ENCODE measurements at regions not wholly inside any gene's neighbourhood (a gene's known extent, or its start where the extent isn't known, plus 50 kb on each side); places are given as distances from the start of the nearest gene placed in this dataset.

DNA sequence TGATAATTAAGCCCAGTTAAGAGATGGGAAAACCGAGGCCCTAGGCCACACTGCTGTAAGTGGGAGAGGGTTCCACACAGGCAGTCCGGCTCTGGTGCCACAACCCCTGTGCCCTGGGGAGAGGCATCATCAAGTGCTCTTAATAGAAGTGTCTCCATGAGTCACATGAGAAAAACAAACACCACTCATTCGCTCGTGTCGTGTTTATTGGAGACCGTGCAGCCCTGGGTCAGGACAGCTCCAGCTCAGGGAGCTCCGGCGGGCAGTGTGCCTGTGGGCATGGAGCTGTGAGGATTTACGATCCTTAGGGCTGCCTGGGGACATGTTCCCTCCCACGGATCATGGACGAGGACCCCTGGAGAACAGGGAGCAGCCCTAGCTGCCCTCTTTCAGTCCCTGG is 658.5 kb downstream of the AJAP1 start:
- DNase-seq: no peak

DNA sequence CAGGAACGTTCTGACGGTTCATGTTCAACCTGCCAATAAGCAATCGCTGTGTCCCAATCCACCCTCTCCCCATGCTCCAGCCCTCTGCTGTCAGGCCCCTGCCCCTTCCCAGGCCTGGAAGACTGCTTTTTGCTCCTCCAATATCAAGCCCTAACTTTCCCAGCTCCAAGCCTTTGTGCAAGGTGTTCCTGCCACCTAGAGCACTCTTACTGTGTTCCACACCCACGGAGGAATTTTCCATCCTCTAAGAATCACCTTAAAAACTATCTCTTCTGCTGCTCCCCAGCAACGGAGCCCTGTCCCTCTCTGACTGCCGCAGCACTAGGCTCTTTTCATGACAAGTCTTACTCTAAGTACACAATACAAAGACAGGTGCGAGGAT is 657.9 kb downstream of the AJAP1 start:
- DNase-seq: no peak

DNA sequence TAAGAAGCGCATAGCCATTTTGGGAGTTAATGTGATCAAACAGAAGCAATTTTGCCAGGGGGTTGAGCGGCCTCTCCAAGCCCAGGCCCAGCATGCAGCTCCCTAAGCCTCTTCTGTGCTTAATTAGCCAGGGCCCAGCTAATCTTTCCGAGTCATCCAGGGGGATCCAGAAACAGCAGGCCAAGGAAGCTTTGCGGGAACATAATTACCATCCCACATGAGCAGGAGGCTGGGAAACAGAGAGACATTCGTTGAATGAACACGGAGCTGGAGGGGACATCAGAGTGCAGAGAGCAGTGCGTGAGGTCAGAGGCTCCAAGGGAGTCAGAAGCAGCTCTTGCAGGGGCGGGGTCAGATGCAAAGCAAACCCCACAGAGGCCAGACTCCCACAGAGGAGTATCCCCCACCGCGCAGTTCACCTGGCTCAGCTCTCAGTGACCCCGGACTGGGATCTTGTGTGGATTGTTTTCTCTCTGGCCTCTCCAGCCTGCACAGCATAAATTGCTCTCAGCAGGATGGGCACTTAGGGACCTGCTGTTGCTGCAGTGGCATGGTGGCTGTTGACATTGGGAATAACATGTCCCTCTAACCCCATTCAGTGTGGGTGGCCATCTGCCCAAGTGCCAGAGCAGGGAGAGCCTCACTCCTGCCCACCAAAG is 657.4 kb downstream of the AJAP1 start:
- DNase-seq: no peak

DNA sequence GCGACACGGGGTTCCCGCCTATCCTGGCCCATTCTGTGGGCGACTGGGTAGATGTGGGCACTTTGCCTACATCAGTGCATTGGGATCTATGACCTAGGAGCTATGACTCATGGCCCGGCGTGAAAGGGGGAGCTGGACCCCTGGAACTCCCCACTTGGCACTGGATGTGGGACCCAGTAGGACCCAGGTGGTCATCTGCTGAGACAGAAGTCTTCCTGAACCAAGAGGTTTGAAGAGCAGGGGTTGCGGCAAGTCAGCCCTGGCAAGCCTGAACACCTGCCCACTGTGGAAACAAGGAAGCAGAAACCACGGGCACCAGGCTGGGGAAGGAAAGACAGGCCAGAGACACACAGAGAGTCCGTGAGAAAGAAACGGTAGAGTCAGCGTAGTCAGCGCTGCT is 656.7 kb downstream of the AJAP1 start:
- no peak for DNase-seq

DNA sequence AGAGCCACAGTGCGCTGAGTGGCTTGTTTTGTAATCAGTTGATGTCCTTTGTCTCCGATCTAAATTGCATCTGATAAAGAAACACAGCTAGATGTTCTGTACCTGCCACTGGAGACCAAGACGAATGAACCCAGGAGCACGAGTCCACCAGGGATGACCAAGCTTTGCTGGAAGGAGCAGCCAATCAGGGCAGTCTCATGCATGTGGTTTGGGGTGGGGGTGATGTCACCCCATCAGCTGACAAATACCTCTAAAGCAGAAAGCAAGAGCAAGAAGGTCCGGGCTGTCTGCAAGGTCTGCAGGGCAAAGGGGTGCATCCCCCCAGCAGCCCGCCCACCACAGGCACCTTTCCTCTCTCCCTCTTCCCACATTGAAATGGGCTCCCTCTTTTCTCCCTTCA is 653.8 kb downstream of the AJAP1 start:
- DNase-seq: no peak

DNA sequence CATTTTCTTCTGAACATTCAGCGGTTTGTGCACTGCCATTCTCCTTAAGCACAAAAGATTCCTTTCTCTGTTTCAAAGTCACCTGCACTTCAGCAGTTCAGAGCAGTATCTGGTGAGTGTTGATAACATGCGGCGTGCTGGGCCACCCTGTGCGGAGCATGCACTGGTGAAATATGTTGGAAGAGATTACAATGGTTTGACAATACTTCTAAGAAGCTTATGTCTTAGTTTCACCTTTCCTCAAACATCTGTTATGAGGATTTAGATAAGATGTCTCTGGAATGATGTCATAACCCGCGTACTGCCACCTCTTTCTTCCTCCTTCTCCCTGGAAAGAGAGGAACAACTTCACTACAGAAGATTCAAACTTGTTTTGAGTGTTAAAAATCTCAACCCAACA is 650.3 kb downstream of the AJAP1 start:
- no peak for DNase-seq

DNA sequence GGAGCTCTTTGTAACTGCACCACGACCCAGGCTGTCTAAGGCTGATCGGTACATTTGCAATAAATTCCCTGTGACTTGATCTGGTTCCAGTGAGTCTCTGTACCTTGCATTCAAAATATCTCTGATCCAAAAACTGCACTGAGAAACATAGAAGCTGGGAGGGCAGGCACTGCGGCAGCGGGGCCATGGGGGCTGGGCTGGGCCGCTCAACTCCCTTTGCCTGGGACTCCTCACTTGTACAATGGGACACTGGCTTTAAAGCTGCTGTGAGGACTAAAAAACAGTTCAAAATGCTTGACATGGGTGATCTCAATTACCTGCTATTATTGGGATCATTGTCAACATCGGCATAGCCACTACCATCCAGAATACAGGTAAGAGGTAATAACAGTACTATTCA is 644.0 kb downstream of the AJAP1 start:
- DNase-seq: no peak

DNA sequence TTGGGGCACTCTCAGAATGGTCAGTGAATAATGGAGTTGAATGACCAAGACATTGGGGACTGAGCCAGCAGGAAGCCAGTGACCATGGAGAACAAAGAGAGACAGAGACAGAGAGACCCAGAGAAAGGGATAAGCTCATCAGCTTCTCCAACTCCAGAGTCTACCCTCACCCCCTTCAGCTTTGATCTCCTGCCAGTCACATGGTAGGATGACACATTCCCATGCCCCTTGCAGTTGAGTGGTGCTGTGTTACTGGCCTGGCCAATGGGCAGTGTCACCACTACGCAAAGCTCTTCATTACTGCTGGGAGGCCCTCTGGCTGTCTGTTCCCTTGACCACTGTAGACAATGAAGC is 643.5 kb downstream of the AJAP1 start:
- no peak for DNase-seq

DNA sequence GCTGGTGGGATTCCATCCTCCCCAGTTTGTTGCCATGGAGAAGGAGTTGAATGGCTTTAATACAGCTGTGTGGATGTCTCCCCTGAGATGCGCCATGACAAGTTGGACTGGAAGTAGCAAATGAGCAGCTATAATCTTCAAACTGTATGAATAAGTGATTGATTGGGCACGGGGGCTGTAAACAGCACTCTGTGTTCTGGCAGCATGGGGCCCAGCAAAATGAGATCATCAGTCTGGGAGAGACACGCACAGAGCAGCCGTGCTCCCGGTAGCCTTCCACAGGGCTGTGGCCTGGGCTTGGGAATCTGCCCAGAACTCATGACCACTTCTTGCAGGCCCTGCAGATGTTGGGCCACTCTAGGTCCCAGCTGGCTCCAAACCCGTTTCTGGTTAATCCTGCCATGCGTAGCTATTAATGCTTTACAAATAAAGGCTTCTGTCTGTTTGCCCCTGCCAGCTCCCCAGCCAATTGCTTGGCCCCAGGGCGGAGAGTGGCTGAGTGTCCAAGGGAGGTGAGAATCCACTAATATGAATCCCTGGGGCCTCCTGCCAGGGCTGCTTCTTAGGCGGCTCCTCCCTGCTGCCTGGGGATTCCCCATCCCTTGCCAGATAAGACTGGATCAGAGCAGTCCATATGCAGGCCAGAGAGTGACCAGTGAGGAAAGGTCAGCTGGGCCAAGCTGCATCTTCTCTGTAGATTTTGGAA is 642.9 kb downstream of the AJAP1 start:
- DNase-seq: no peak

DNA sequence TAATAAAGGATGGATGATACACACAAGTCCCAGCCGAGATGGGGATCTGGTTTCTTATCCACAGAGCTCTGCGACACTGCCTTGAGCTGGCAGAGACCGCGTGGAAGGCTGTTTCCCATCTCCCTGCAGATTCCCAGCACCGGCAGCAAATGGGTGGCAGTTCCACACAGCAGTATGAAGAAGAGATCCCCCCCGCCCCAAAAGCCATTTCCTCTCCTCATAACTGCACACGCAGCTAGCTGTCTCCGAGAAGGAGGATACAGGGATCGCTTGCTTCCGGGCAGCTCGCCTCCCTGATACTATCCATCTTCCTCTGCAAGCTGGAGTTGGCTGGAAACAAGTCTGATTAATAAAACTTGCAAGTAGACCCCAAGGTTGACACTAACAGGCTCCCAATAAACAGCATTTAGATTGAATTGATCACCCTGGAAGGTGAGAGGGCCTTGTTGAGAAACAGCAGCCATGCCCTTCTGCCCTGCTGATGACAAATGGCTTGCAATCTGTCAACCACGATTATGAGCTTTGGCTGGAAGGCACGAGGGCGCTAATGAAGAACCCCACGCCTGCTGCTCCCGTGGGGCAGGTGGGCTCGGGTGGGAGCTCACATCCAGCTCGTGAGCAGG is 642.3 kb downstream of the AJAP1 start:
- no peak for DNase-seq

DNA sequence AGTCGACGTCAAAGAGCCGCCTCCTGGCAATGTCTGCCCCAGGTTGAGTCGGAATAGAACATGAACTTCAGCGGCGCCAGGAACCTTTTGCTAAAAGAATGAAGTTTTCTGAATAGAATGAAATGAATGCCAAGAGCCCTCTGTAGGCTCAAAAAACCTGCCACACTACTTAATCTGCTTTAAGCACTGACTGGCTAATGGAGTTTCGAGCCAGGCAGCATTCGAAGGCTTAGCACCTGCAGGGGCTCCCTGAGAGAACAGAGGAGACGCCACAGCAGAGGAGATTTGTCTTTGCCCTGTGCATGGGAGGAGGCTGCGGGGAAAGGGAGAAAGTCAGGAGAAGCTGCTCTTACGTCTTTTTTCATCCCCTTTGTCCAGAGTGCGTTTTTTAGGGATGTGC is 641.7 kb downstream of the AJAP1 start:
- no peak for DNase-seq

DNA sequence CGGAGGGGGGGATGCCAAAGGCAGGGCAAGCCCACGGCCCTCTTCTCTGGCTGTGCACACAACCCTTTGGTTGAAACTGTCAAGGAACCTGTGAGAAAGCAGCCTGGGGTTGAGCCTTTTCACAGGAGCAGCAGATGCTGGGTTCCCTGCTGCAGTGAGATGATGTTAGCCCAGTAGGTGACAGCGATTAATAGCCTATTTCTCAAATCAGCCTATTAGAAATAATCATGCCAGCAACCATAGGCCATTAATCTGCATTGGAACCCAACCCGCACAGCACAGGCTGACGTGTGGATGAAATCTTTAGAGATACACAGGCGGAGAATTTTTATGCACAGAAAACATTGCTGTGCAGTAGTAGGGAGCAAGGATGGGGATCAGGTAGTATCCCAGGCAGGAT is 637.5 kb downstream of the AJAP1 start:
- DNase-seq: no peak

DNA sequence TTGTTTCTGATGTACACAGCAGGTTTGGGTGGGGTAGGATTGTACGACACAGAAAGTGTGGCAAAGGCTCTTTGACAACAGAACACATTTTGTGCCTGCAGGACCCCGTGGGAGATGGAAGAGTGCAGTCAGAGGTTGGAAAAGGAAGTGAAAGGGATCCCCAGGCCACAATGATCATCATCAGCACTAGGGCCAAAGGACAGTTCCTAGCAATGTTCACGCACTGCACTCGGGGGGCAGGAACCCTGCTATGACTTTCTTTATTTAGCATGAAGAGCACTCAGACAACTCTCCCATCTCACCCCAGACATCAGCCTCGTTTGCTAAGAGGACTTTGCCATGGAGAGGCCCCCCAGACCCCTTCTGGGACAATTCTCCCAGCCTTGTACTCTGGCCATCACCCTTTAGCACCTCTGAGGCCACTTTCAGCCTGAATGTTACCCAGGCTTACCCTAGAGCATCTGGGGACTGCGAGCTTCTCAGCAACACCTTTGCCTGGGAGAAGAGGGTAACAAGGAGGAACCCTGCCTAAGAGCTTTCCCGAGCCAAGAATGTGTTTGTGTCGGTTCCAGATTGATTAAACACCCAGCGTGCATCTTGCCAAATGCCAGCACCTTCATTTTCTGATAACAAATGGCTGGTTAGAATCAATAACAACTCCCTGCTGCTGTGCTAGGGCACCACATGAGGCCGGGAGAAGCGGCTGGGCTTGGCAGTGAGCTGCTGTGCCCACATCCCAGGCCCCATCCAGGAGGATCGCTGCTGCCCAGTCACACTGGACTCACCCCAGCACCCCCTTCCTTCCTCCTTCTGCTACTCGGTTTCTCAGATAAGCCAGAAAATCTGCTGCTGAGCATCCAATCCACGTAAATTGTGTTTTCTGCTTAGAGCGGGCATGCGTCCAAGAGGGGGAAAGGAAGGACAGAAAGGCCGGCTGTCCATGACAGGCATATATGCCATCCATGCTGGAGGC is 633.1 kb downstream of the AJAP1 start:
- DNase-seq: no peak

DNA sequence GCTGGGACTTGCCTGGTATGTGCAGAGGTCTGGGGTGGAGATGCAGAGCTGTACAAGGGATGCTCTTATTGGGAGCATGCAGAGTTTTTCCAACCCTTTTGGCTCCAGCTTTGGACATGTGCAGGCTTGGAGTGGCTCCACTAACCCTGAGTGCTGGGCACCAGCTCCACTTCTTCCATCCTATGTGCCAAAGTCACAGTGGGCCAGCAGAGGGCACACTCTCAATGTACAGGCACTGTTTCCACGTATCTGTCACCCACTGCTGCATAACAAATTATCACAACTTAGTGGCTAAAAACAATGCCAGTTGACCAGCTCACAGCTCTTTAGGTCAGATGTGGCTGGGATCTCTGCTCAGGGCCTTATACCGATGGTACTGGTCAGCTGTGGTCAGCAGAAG is 631.8 kb downstream of the AJAP1 start:
- no peak for DNase-seq

DNA sequence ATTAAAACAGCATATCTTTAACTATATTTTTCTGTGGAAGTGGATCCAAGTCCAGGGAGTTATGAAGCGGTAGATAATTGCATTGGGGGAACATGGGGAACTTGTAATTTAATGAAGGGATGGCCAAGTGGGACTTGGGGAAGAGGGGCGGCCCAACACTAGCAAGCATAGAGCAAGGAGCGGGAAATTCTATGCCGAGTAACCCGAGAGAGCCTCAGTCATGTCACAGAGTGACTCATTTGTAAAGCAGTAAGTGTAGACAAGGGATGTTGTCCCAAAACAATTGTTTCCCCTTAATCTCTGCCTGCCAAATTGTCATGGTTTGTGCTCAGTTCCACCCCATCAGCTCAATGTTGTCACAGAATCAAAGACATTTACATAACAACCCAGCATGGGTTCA is 620.1 kb downstream of the AJAP1 start:
- DNase-seq: no peak

DNA sequence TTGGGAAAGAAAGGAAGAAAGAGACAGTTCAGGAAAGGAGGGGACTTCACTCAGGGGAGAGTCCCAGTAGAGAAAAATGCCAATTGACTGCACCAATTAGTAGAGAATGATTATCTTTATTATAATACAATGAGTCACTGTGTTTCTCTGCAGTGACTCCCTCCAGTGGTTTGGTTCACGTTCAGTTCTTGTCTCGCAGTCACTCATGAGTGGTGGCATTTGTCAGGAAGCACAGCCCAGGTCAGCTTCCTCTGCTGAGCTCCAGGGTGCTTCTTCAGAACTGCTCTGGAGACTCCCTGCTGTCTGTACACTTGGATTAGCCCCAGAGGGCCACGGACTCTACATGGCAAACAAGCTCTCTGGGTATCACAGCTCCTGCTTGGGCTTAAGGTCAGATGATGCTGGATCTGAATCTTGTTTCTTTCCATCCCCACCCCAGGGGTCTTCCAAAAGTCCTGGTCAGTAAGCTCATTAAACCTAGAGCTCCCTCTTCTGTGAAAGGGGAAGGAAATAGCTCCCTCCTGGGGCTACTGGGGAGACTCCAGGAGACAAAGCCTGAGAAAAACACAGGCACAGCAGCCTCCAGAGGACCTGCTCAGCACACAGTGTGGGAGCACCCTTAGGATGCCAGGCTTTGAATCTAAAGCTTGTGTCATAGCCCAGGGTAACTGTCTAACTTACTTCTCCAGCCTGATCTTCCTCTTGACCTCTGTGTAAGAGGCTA is 619.0 kb downstream of the AJAP1 start:
- no peak for DNase-seq

DNA sequence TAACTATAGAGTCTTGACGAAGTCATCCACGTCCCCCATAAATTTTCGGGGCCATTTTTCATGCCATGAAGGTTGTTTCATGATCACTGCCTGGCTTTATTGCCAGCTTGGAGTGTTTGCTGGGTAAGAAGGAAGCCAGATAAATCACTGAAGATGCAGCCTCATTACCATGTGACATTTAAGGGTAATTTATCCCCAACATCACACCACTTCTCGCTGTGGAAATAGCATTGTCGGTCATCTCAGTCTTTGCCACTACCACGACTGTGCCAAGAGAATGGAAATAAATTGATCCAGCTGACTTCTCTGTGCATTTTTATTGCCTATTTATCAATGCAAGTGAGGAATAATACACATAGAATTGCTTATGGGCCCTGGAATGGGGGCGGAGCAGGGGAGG is 617.9 kb downstream of the AJAP1 start:
- no peak for DNase-seq

DNA sequence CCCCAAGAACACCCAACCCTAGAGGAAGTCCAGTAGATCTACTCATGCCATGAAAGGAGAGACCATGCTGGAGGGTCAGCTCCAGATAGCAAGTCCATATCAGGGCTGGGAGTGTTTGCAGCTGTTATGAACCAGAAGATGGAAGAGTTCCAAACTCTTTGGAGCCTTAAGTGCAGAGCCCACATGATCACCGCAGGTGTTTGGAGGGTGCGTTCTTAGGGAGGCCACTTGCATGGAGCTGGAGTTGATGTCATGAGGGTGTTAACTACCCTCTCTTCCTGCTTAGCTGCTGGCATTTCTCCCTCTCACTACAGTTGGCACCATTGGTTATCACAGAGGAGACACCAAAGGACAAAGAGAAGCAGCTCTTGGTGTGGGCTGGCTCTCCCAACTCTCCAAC is 616.9 kb downstream of the AJAP1 start:
- no peak for DNase-seq

DNA sequence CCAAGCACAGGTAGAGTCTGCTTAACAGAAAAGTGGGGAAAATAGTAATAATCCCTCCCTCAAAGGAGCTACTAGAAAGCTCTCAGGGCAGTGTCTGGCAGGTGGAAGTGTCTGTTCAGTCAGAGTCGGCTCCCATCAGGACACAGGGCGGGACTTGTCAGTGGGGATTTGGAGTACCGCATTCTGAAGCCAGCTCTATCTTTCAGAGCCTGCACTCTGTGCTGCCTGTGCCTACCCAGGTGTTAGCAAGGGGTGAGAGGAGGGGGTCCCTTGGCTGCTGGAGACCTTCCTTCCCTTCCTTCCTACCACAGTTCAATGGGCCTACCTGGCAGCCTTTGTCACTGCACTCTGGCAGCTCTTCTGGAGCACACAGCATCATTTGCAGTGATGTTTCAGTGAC is 615.5 kb downstream of the AJAP1 start:
- no peak for DNase-seq

DNA sequence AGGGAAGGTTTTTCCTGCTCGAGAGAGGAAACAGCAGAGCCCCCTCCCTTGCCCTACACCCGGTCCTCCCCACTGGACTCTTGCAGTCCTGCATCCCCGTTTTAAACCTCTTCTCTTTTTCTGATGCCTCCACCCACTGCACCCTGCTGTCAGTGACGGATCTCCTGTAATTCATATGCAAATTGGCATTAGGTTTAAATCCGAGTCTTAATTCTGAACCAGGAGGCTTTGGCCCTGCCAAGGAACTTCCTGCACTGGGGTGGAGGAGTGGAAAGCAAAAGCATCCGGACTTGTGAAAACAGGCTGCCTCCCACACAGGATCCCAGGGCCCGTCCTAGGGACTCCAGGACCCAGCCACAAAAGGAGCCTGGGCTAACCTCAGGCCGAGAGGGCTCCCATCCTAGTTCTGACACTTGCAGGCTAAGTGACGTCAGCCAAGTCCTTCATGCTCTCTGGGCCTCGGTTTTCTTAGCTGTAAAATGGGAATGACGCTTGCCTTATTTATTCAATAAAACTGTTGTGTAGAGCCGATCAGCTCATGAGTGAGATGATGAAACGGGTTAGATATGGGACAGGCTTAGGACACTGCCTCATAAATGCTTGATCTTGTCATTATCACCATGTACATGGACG is 613.3 kb downstream of the AJAP1 start:
- DNase-seq: no peak

DNA sequence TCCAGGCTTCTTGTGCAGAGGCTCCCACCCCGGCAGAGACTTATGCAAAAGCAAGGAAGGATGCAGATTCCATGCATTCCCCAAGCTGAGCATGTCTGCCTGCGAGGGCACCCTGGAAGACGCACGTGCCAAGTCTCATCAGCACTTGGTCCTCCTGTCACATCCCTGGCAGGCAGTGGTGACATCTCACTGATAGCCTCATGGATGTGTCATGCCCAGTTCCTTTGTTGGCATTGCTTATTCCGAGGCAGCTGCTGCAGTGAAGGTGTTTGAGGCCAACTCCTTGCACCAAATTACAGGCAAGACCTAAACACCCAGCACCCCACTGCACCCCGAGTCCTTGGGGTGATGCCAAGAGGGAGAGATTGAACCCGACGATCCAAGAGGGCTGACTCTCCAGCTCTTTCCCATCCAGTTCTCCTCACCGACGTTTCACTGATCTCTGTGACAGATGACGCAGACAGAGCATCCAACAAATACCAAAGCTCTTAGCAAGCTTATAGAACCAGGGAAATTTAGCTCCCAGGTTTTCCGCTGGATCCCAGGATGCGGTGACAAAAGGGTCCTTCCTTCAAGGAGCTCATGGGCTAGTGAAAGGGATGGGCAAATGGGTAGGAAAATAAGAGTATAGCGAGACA is 611.1 kb downstream of the AJAP1 start:
- DNase-seq: no peak

DNA sequence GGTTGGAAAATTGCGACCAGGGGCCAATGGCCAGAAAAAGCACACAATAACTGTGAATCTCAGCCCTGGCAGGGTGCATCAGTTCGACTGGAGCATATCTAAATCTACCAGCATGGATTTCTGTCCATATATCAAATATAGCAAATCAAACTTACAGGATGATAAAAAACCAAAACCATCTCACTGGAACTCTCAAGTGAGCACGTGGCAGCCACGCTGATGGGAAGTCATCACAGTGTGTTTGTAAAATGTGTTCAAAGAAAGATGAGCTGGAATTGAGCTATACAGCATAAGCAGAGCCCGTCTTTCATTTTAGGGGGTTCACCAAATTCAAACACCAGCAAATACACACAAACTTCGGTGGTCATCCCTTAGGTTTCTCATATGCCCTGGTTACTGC is 610.1 kb downstream of the AJAP1 start:
- DNase-seq: no peak

Data from fibroblast of skin of scalp (primary cell).